Trophoblast cell (in vitro differentiated cells and primary cell): ENCODE measurements at regions not wholly inside any gene's neighbourhood (a gene's known extent, or its start where the extent isn't known, plus 50 kb on each side); places are given as distances from the start of the nearest gene placed in this dataset.
"Not testable (repeated sequence)": the region's sequence is repeated elsewhere in the genome, so short reads cannot be mapped to it uniquely, and the experiment has no call there.

Source experiments
- DNase-seq, 2 donors: peaks; one replicate each; pipeline ENCODE4 v3.0.0-alpha.2; 2016
- H2AFZ ChIP-seq: 2 replicates; pipeline ENCODE4 v1.6.1; 2013; ENCODE audit warnings: low read length, moderate library complexity, mild to moderate bottlenecking; ENCODE audit not compliant: insufficient read depth, poor library complexity
- H2AK5ac ChIP-seq: 2 replicates; pipeline ENCODE4 v1.6.1; 2013; ENCODE audit warnings: mild to moderate bottlenecking, low read length
- H2BK120ac ChIP-seq: 2 replicates; pipeline ENCODE4 v1.6.1; 2013; ENCODE audit warnings: low read length, mild to moderate bottlenecking, moderate library complexity; ENCODE audit not compliant: insufficient read depth, poor library complexity
- H2BK12ac ChIP-seq: 2 replicates; pipeline ENCODE4 v1.6.1; 2013; ENCODE audit warnings: mild to moderate bottlenecking, low read length, moderate library complexity
- H2BK5ac ChIP-seq: 2 replicates; pipeline ENCODE4 v1.6.1; 2013; ENCODE audit warnings: low read length, low read depth, moderate library complexity, mild to moderate bottlenecking; ENCODE audit not compliant: poor library complexity
- H3K14ac ChIP-seq: 2 replicates; pipeline ENCODE4 v1.6.1; 2013; ENCODE audit warnings: mild to moderate bottlenecking, low read length
- H3K18ac ChIP-seq: 2 replicates; pipeline ENCODE4 v1.6.1; 2013; ENCODE audit warnings: mild to moderate bottlenecking, low read length
- H3K23ac ChIP-seq: 2 replicates; pipeline ENCODE4 v1.6.1; 2013; ENCODE audit warnings: low read length
- H3K27ac ChIP-seq: 2 replicates; pipeline ENCODE4 v1.5.1; 2013; ENCODE audit warnings: low read depth, mild to moderate bottlenecking, inconsistent platforms, low read length, moderate library complexity
- H3K27me3 ChIP-seq: 2 replicates; pipeline ENCODE4 v1.6.1; 2013; ENCODE audit warnings: inconsistent platforms, mild to moderate bottlenecking, low read length, moderate library complexity; ENCODE audit not compliant: insufficient read depth
- H3K36me3 ChIP-seq, 2 experiments: 1 replicate in 1 of 2; 2 replicates in 1 of 2; pipeline ENCODE4 v1.6.1; 2013; ENCODE audit warnings: low read length in 2 of 2, mild to moderate bottlenecking in 2 of 2, moderate library complexity in 1 of 2; ENCODE audit not compliant: insufficient read depth in 2 of 2, control insufficient read depth in 1 of 2
- H3K4ac ChIP-seq: 2 replicates; pipeline ENCODE4 v1.6.1; 2013; ENCODE audit warnings: low read depth, mild to moderate bottlenecking, low read length, moderate library complexity
- H3K4me1 ChIP-seq, 2 experiments: 1 replicate in 1 of 2; 2 replicates in 1 of 2; pipeline ENCODE4 v1.6.1; 2013; ENCODE audit warnings: low read length in 2 of 2, mild to moderate bottlenecking in 2 of 2, moderate library complexity in 1 of 2; ENCODE audit not compliant: insufficient read depth in 2 of 2, control insufficient read depth in 1 of 2
- H3K4me2 ChIP-seq: 2 replicates; pipeline ENCODE4 v1.6.1; 2013; ENCODE audit warnings: inconsistent platforms, mild to moderate bottlenecking, low read length, moderate library complexity
- H3K4me3 ChIP-seq: 2 replicates; pipeline ENCODE4 v1.5.1; 2013; ENCODE audit warnings: mild to moderate bottlenecking, low read depth, low read length, inconsistent platforms
- H3K79me1 ChIP-seq: one replicate; pipeline ENCODE4 v1.6.1; 2013; ENCODE audit warnings: low read length
- H3K79me2 ChIP-seq: 2 replicates; pipeline ENCODE4 v1.6.1; 2013; ENCODE audit warnings: low read length, mild to moderate bottlenecking; ENCODE audit not compliant: control insufficient read depth, insufficient read depth, poor library complexity
- H3K9ac ChIP-seq: 2 replicates; pipeline ENCODE4 v1.6.1; 2013; ENCODE audit warnings: mild to moderate bottlenecking, low read length
- H3K9me3 ChIP-seq: 2 replicates; pipeline ENCODE4 v1.6.1; 2013; ENCODE audit warnings: low read depth, mild to moderate bottlenecking, control low read depth, inconsistent platforms, low read length; ENCODE audit not compliant: insufficient read depth
- H4K12ac ChIP-seq: 2 replicates; pipeline ENCODE4 v1.6.1; 2013; ENCODE audit warnings: low read depth, mild to moderate bottlenecking, low read length, moderate library complexity
- H4K8ac ChIP-seq: 2 replicates; pipeline ENCODE4 v1.6.1; 2013; ENCODE audit warnings: low read depth, mild to moderate bottlenecking, low read length, moderate library complexity
- H4K91ac ChIP-seq: one replicate; pipeline ENCODE4 v1.6.1; 2013; ENCODE audit warnings: low read depth, mild to moderate bottlenecking, low read length, moderate library complexity
- WGBS: extraction: QIAGEN DNeasy Blood & Tissue Kit; methylation state at CpG from one replicate; pipeline ENCODE4 v1.1.7; 2013; ENCODE audit warnings: missing lambda C conversion rate; ENCODE audit not compliant: insufficient read length, insufficient coverage; ENCODE audit errors: extremely low coverage; 5-methylcytosine and 5-hydroxymethylcytosine counted together

DNA sequence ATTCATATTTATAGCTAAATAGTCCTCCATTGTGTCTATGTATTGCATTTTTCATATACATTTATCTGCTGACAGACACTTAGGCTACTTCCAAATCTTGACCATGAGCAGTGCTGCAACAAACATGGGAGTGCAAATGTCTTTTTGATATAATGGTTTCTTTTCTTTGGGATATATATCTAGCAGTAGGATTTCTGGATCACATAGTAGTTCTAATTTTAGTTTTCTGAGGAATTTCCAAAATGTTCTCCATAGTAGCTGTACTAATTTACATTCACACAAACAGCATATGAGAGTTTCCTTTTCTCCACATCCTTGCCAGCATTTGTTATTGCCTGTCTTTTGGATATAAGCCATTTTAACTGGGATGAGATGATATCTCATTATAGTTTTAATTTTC is 1521.3 kb downstream of the REEP3 start:
- Histone ChIP-seq H2BK5ac (no peak overlapping the region), H3K27me3 (no peaks in the 10 kb centered on the region), H3K4me1 (no peaks in the 10 kb centered on the region), H3K18ac (no peak overlapping the region), H3K4ac (no peak overlapping the region), H4K12ac (no peak overlapping the region), H2BK120ac (no peak overlapping the region), H2BK12ac (no peak overlapping the region), H3K4me3 (no peak overlapping the region), H4K91ac (no peak overlapping the region), H3K9me3 (peaks cover 2% of the 10 kb centered on the region), H2AFZ (no peak overlapping the region), H3K14ac (no peak overlapping the region), H4K8ac (no peak overlapping the region), H3K23ac (no peak overlapping the region), H3K27ac (no peak overlapping the region), H3K9ac (no peak overlapping the region), H3K79me1 (no peaks in the 10 kb centered on the region), H2AK5ac (no peak overlapping the region), H3K79me2 (no peaks in the 10 kb centered on the region), H3K4me2 (no peak overlapping the region), H3K36me3 (no peaks in the 10 kb centered on the region)
- DNase-seq, result no peak

DNA sequence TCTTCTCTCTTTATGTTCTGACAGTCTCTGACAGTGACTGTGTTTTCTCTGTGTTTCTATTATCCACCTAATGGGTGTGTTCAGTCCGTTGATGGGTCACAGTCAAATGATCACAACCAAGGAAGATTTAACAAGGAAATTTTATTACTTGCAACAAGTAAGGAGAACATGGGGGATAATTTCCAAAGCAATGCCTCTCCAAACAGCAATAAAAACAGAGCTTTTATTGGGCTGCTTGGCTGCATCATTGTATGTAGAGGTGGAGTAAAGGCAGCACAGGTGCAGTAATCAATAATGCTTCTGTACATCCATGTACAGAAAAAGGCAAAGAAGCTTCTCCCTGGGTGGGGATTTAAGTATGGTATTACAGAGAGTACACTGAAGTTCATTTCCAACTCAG is 1525.6 kb downstream of the REEP3 start:
- H3K4me2 ChIP-seq, result no peak overlapping the region
- no peak overlapping the region for H3K27ac ChIP-seq
- H3K14ac ChIP-seq, result no peak overlapping the region
- H3K79me1 ChIP-seq, result no peaks in the 10 kb centered on the region
- no CpG with 5 or more reads among the region's 1 CpG for WGBS
- no peak overlapping the region for H4K12ac ChIP-seq
- no peak overlapping the region for H2BK12ac ChIP-seq
- H4K8ac ChIP-seq, result no peak overlapping the region
- H3K36me3 ChIP-seq, result no peaks in the 10 kb centered on the region
- no peak overlapping the region for H3K4me3 ChIP-seq
- H3K27me3 ChIP-seq, result no peaks in the 10 kb centered on the region
- no peak for DNase-seq
- H3K4ac ChIP-seq, result no peak overlapping the region
- no peaks in the 10 kb centered on the region for H3K79me2 ChIP-seq
- H3K9ac ChIP-seq, result no peak overlapping the region
- H3K23ac ChIP-seq, result no peak overlapping the region
- H2BK120ac ChIP-seq, result no peak overlapping the region
- H4K91ac ChIP-seq, result no peak overlapping the region
- no peak overlapping the region for H2BK5ac ChIP-seq
- no peak overlapping the region for H2AFZ ChIP-seq
- no peak overlapping the region for H3K18ac ChIP-seq
- no peaks in the 10 kb centered on the region for H3K4me1 ChIP-seq
- no peaks in the 10 kb centered on the region for H3K9me3 ChIP-seq
- no peak overlapping the region for H2AK5ac ChIP-seq

DNA sequence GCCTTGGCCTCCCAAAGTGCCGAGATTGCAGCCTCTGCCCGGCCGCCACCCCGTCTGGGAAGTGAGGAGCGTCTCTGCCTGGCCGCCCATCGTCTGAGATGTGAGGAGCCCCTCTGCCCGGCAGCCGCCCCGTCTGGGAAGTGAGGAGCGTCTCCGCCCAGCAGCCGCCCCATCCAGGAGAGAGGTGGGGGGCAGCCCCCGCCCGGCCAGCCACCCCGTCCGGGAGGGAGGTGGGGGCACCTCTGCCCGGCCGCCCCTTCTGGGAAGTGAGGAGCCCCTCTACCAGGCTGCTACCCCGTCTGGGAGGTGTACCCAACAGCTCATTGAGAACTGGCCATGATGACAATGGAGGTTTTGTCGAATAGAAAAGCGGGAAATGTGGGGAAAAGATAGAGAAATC is 1530.9 kb downstream of the REEP3 start:
- H2BK120ac ChIP-seq, H4K91ac ChIP-seq, H3K79me2 ChIP-seq, H3K9ac ChIP-seq, H3K4me2 ChIP-seq, H2AK5ac ChIP-seq, H3K14ac ChIP-seq, DNase-seq, H2BK5ac ChIP-seq, H3K23ac ChIP-seq, H3K4me3 ChIP-seq, H3K9me3 ChIP-seq, H2AFZ ChIP-seq, H2BK12ac ChIP-seq, H3K36me3 ChIP-seq, H3K79me1 ChIP-seq, H3K18ac ChIP-seq, H3K4me1 ChIP-seq, H4K12ac ChIP-seq, H3K27ac ChIP-seq, H4K8ac ChIP-seq, H3K4ac ChIP-seq, H3K27me3 ChIP-seq: not testable (repeated sequence)
- WGBS, result no CpG with 5 or more reads among the region's 22 CpGs

DNA sequence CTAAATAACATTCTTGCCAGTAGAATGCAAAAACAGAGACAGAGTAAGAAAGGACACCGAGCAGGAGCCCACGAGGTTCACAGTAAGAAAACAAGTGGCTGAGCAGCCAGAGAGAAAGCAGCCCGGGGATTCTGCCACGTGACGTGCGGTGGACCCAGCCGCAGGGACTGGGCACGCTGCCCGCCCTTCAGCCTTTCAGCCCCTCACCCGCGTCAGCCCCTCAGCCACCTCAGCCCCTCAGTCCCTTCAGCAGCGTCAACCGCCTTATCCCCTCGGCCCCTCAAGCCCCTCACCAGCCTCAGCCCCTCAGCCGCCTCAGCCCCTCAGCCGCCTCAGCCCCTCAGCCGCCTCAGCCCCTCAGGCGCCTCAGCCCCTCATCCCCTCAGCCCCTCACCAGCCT is 1532.2 kb downstream of the REEP3 start:
- H3K4ac ChIP-seq, H2BK120ac ChIP-seq, H3K79me2 ChIP-seq, H3K18ac ChIP-seq, H3K14ac ChIP-seq, H4K91ac ChIP-seq, H3K79me1 ChIP-seq, DNase-seq, H4K8ac ChIP-seq, H3K23ac ChIP-seq, H2AFZ ChIP-seq, H3K4me1 ChIP-seq, H3K9ac ChIP-seq, H3K4me2 ChIP-seq, H2BK5ac ChIP-seq, H2BK12ac ChIP-seq, H3K36me3 ChIP-seq, H3K4me3 ChIP-seq, H3K27me3 ChIP-seq, H3K27ac ChIP-seq, H4K12ac ChIP-seq, H2AK5ac ChIP-seq, H3K9me3 ChIP-seq: not testable (repeated sequence)
- no CpG with 5 or more reads among the region's 18 CpGs for WGBS
